ENCODE measurements at regions not wholly inside any gene's neighbourhood (a gene's known extent, or its start where the extent isn't known, plus 50 kb on each side); places are given as distances from the start of the nearest gene placed in this dataset.

DNA sequence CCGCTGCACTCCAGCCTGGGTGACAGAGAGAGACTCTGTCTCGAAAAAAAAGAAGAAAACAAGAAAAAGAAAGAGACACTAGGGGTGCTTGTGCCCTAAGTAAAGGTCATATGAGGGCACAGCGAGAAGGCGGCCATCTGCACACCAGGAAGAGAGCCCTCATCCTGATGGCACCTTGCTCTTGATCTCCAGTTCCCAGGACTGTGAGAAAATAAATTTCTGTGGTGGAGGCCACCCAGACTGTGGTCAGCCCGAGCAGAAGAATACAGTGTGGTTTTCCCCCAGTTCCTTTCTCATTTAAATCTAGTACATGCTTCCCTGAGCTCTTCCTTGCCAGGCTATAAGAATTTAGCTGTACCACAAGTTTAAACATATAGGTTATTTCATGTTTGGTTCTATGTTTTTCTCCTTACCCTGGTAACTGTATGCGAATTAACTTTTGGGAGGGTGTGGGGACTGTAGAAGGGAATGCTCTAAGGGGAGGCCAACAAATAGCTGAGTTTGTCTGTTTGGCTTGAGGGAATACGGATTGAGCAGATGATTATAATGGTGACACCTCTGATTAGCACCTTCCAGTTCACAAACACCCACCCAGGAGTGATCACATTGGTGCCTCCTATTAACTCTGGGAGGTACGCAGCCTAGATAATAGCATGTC is 119.6 kb upstream of the ERRFI1 start:
- Histone ChIP-seq H3K27me3 (no peaks in the 10 kb centered on the region), H3K9me3 (no peaks in the 10 kb centered on the region), H3K4me3 (no peak overlapping the region), H3K27ac (no peak overlapping the region), H3K36me3 (no peaks in the 10 kb centered on the region), H3K4me1 (no peaks in the 10 kb centered on the region)
- TF ChIP-seq, protein P1, sequence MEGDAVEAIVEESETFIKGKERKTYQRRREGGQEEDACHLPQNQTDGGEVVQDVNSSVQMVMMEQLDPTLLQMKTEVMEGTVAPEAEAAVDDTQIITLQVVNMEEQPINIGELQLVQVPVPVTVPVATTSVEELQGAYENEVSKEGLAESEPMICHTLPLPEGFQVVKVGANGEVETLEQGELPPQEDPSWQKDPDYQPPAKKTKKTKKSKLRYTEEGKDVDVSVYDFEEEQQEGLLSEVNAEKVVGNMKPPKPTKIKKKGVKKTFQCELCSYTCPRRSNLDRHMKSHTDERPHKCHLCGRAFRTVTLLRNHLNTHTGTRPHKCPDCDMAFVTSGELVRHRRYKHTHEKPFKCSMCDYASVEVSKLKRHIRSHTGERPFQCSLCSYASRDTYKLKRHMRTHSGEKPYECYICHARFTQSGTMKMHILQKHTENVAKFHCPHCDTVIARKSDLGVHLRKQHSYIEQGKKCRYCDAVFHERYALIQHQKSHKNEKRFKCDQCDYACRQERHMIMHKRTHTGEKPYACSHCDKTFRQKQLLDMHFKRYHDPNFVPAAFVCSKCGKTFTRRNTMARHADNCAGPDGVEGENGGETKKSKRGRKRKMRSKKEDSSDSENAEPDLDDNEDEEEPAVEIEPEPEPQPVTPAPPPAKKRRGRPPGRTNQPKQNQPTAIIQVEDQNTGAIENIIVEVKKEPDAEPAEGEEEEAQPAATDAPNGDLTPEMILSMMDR (IDR thresholded peaks at IDR 0.05), result no peak
- intact Hi-C loops (cut with DNase I), result no loop called here
- no peak for DNase-seq (ENCODE audit: low spot score in 2 of 2)

DNA sequence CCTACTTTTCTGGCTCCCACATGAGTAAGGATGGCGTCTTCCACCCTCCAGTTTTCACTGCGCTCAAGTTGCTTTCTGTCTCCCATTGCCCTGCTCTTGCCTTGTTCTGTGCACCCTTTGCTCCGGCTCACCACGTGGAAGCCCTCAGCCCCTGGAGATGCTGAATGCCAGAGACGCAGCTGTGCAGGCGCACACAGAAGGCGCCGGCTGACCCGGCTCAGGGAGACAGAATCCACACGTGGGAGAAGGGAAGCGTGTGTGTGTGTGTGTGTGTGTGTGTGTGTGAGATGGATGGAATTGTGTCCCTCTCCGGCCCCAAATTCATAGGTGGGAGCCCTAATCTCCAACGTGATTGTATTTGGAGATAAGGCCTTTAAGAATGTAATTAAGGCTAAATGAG is 118.2 kb upstream of the ERRFI1 start:
- H3K27me3 ChIP-seq, result no peaks in the 10 kb centered on the region
- no peaks in the 10 kb centered on the region for H3K36me3 ChIP-seq
- H3K4me3 ChIP-seq, result no peak overlapping the region
- H3K4me1 ChIP-seq, result no peaks in the 10 kb centered on the region
- H3K27ac ChIP-seq, result no peak overlapping the region
- TF ChIP-seq, protein P1 (IDR thresholded peaks at IDR 0.05), result no peak
- no peaks in the 10 kb centered on the region for H3K9me3 ChIP-seq
- intact Hi-C loops (cut with DNase I), result no loop called here
- DNase-seq (ENCODE audit: low spot score in 2 of 2), result no peak

DNA sequence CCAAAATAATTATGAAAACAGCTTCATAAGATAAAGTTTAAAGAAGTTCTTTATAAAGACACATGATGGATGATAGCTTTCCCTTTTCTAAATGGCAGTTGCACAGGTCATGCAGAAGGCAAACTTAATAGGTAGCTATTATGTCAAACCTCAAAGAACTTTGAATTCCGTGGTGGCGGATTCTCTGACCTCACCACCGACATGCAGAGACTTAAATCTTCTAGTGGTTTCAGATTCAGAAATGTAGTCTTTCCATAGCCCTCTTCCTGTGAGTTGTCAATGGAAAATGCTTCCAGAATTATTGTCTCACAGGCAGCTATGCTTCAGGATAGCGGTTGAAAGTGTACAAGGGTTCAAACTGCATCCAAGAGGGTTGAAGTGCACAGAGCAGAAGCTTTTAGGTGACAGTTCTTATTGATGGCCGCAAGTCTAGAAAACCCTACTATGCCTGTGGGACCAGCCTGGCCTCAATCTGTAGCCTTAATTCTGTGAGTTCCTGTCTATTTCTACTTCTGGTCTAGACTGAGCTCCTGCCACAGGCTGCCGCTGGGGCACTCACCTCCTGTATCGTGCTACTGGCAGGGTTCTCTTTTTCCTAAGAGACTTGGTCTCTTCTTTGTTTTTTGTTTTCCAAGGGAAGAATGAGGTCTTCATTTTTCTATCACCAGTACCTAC is 117.0 kb upstream of the ERRFI1 start:
- intact Hi-C loops (cut with DNase I), result no loop called here
- no peak for DNase-seq (ENCODE audit: low spot score in 2 of 2)

DNA sequence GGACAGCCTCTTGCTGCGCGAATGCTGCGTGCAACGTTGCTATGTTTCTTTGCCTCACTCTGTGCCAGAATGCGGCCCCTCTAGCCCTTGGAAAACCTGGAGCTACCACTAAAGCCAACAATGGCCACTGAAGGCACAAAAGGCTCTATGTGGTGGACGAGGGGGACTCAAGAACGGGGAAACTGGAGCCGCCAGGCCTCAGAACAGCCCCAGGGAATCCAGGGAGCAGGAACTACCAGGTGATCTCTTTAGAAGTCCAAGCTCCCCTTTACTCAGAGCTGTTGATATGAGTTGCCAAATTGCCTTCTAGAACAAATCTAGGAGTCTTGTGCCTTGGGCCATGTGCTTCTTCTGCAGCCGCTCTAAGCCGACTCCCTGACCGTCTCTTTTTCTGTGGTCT is 113.8 kb upstream of the ERRFI1 start:
- no peaks in the 10 kb centered on the region for H3K36me3 ChIP-seq
- DNase-seq (ENCODE audit: low spot score in 2 of 2), result no peak
- no peaks in the 10 kb centered on the region for H3K27me3 ChIP-seq
- no peak overlapping the region for H3K4me3 ChIP-seq
- H3K9me3 ChIP-seq, result no peaks in the 10 kb centered on the region
- TF ChIP-seq, protein P1 (IDR thresholded peaks at IDR 0.05), result no peak
- H3K4me1 ChIP-seq, result peaks cover 12 to 24% of the 10 kb centered on the region in 2 donors
- intact Hi-C loops (cut with DNase I), result loop anchor here (2.0 to 5.0 kb wide), 6 partner anchors 43 to 113 kb away; partner anchors contain the start of gene ERRFI1
- H3K27ac ChIP-seq, result peak overlapping the region in 1 of 2 donors; percentile 6

More for the DNA sequence above, 117.0 kb upstream of the ERRFI1 start:
- Histone ChIP-seq H3K9me3 (no peaks in the 10 kb centered on the region), H3K27me3 (no peaks in the 10 kb centered on the region), H3K4me3 (no peak overlapping the region), H3K4me1 (peaks cover 0 to 2% of the 10 kb centered on the region in 2 donors), H3K27ac (no peak overlapping the region), H3K36me3 (no peaks in the 10 kb centered on the region)
- TF ChIP-seq, protein P1 (IDR thresholded peaks at IDR 0.05), result no peak

DNA sequence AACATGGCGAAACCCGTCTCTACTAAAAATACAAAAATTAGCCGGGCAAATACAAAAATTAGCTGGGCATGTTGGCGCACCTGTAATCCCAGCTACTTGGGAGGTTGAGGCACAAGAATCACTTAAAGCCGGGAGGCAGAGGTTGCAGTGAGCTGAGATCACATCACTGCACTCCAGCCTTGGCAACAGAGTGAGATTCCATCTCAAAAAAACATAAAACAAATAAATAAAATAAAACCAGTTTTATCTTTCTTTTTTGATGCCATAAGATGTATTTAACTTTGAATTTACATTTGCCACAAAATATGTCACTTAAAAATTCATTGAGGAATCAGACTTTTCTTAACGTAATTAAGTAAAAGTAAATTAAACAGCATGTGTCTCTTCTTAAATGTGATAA is 113.3 kb upstream of the ERRFI1 start:
- DNase-seq (ENCODE audit: low spot score in 2 of 2), result no peak
- Histone ChIP-seq H3K27ac (no peak overlapping the region), H3K27me3 (no peaks in the 10 kb centered on the region), H3K4me1 (peaks cover 15 to 29% of the 10 kb centered on the region in 2 donors), H3K36me3 (no peaks in the 10 kb centered on the region), H3K4me3 (no peak overlapping the region), H3K9me3 (no peaks in the 10 kb centered on the region)
- intact Hi-C loops (cut with DNase I), result loop anchor here (2.0 to 5.0 kb wide), 5 partner anchors 43 to 112 kb away; partner anchors contain the start of gene ERRFI1
- TF ChIP-seq, protein P1 (IDR thresholded peaks at IDR 0.05), result no peak
